Osteoblast (primary cell): ENCODE measurements at regions not wholly inside any gene's neighbourhood (a gene's known extent, or its start where the extent isn't known, plus 50 kb on each side); places are given as distances from the start of the nearest gene placed in this dataset.

Source experiments
- DNase-seq: peaks from one replicate; pipeline ENCODE4 v3.0.0; 2011; ENCODE audit warnings: low spot score, mixed read lengths; ENCODE audit not compliant: insufficient read length; ENCODE audit errors: missing footprints
- H2AFZ ChIP-seq: 2 replicates; pipeline ENCODE4 v1.6.0; 2011; ENCODE audit warnings: mild to moderate bottlenecking, low read length
- H3K27ac ChIP-seq: 2 replicates; pipeline ENCODE4 v1.5.1; 2011; ENCODE audit warnings: mild to moderate bottlenecking, low read depth, low read length, moderate library complexity
- H3K27me3 ChIP-seq: 2 replicates; pipeline ENCODE4 v1.6.0; 2012; ENCODE audit warnings: mild to moderate bottlenecking, control low read depth, inconsistent platforms, low read length, moderate library complexity; ENCODE audit not compliant: insufficient read depth
- H3K36me3 ChIP-seq: 2 replicates; pipeline ENCODE4 v1.5.1; 2011; ENCODE audit warnings: mild to moderate bottlenecking, low read length, control low read depth, moderate library complexity; ENCODE audit not compliant: insufficient read depth
- H3K4me1 ChIP-seq: 2 replicates; pipeline ENCODE4 v1.5.1; 2011; ENCODE audit warnings: mild to moderate bottlenecking, low read length, control low read depth, moderate library complexity; ENCODE audit not compliant: insufficient read depth
- H3K4me2 ChIP-seq: 2 replicates; pipeline ENCODE4 v1.6.0; 2011; ENCODE audit warnings: mild to moderate bottlenecking, low read length; ENCODE audit not compliant: insufficient read depth
- H3K4me3 ChIP-seq: fragments of 200-600 bp; sonication (generic); 3 replicates; pipeline ENCODE4 v1.5.1; 2012; ENCODE audit warnings: mild to moderate bottlenecking, low read length, inconsistent platforms; ENCODE audit not compliant: insufficient read depth
- H3K79me2 ChIP-seq: 2 replicates; pipeline ENCODE4 v1.6.0; 2012; ENCODE audit warnings: mild to moderate bottlenecking, low read length, control low read depth, inconsistent platforms; ENCODE audit not compliant: insufficient read depth
- H3K9me3 ChIP-seq: 2 replicates; pipeline ENCODE4 v1.5.1; 2011; ENCODE audit warnings: low read depth, low read length, control low read depth
- H4K20me1 ChIP-seq: 2 replicates; pipeline ENCODE4 v1.6.0; 2012; ENCODE audit warnings: mild to moderate bottlenecking, low read length, control low read depth; ENCODE audit not compliant: insufficient read depth
- TF ChIP-seq, protein P1 (sequence below): IDR thresholded peaks from 2 replicates; pipeline ENCODE4 v1.5.1; 2011; ENCODE audit warnings: mild to moderate bottlenecking, low read depth, low read length, moderate library complexity; ENCODE audit errors: extremely low read depth

DNA sequence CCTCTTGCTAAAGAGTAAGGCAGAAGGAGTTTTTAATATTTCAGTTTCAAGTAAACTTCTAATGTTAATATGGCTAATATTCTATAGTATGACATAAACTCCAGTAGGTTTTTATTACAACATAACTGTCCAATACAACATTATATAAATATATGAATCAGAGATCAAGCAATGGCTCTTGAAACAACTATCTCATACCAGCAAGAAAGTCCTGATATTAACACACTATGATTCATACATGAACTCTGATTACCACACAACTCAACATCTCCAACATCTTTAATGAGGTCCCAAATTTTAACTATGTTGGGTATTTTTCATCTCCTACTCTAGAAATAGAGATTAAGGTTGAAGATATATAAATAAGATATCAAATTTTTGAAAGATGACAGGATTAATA, 878.3 kb downstream of the TLE1 start:
- H3K27ac ChIP-seq, result no peak overlapping the region
- no peak overlapping the region for H2AFZ ChIP-seq
- peak; percentile 18 for DNase-seq
- no peaks in the 10 kb centered on the region for H3K27me3 ChIP-seq
- H3K79me2 ChIP-seq, result no peaks in the 10 kb centered on the region
- TF ChIP-seq, protein P1, sequence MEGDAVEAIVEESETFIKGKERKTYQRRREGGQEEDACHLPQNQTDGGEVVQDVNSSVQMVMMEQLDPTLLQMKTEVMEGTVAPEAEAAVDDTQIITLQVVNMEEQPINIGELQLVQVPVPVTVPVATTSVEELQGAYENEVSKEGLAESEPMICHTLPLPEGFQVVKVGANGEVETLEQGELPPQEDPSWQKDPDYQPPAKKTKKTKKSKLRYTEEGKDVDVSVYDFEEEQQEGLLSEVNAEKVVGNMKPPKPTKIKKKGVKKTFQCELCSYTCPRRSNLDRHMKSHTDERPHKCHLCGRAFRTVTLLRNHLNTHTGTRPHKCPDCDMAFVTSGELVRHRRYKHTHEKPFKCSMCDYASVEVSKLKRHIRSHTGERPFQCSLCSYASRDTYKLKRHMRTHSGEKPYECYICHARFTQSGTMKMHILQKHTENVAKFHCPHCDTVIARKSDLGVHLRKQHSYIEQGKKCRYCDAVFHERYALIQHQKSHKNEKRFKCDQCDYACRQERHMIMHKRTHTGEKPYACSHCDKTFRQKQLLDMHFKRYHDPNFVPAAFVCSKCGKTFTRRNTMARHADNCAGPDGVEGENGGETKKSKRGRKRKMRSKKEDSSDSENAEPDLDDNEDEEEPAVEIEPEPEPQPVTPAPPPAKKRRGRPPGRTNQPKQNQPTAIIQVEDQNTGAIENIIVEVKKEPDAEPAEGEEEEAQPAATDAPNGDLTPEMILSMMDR, result no peak
- no peak overlapping the region for H3K4me3 ChIP-seq
- no peaks in the 10 kb centered on the region for H3K4me1 ChIP-seq
- no peaks in the 10 kb centered on the region for H4K20me1 ChIP-seq
- no peak overlapping the region for H3K4me2 ChIP-seq
- no peaks in the 10 kb centered on the region for H3K36me3 ChIP-seq
- no peaks in the 10 kb centered on the region for H3K9me3 ChIP-seq

DNA sequence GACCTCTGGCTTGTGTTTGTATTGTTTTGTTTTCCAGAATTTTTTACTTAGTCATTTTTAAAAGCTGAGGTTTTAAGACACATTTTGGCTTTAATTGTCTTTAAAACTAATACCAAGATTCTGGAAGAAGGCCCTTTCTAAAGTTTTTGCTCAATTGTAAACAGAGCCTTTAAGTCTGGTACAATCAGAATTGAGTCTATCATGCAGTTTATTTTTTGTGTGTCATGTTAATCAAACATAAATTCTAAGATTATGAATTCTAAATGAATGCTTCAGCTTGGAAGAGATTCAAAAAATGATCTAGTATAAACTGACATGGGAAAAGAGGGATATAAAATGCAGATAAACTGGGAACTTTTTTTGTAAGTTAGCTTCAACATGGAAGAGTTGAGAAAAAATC, 882.7 kb downstream of the TLE1 start:
- Histone ChIP-seq H3K9me3 (no peaks in the 10 kb centered on the region), H3K27me3 (no peaks in the 10 kb centered on the region), H3K4me3 (no peak overlapping the region), H3K79me2 (no peaks in the 10 kb centered on the region), H4K20me1 (no peaks in the 10 kb centered on the region), H3K4me1 (no peaks in the 10 kb centered on the region), H3K4me2 (no peak overlapping the region), H2AFZ (no peak overlapping the region), H3K27ac (no peak overlapping the region), H3K36me3 (no peaks in the 10 kb centered on the region)
- no peak for DNase-seq
- TF ChIP-seq, protein P1, result no peak

DNA sequence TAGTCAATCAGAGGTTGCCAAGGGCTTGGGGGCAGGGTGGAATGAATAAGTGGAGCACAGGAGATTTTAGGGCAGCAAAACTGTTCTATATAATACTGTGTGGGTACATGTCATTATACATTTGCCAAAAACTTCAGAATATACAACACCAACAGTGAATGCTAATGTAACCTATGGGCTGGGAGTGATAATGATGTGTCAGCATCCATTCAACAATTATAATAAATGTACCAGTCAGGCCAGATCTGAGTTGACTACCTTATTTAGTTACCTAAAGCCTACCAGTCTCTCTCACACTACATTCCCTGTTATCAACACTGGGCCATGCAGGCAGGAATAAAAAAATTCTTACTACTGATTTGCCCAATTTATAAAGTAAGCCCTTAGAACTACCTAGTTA, 884.5 kb downstream of the TLE1 start:
- TF ChIP-seq, protein P1, result no peak
- H3K27ac ChIP-seq, result no peak overlapping the region

DNA sequence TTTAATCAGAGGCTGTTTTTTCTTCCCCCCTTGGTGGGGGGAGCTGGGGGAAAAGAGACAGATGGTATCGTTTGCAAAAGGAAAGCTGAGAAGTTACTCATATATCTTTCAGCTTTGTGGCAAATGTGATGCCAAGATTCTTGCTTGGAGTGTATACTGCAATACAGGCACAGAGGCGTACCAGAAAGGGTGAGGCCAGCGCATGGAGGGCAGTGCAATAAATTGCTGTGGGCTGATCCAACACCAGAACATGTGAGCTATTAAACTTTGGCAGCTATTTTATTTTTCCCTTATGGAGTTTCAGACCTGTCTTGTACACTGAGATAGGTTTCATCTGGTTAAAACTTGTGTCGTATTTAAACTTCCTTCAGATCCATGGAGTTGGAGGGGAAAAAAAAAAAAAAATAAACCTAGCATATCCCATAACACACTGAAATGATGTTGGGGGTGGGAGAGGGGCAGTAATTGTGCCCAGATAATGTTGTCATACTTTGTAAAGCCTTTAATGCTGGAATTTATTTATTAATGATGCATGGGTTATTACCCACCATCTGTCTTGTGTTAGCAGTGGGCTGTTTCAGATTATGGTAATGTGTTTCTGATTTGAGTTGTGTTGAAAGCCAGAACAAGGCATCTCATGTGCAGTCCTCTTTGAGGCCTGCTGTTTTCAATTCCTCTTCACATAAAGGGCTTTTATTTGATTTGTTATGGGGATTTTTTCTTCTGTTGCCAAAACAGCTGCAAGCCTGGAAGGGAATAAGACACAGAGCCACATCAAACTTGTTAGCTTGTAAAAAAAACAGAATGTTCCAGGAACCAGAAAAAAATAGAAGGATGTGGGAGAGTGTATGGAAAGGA, 891.3 kb downstream of the TLE1 start:
- Histone ChIP-seq H3K9me3 (no peaks in the 10 kb centered on the region), H3K4me3 (no peak overlapping the region), H3K27ac (no peak overlapping the region), H3K4me2 (no peak overlapping the region), H3K36me3 (no peaks in the 10 kb centered on the region), H3K4me1 (no peaks in the 10 kb centered on the region), H4K20me1 (no peaks in the 10 kb centered on the region), H3K27me3 (no peaks in the 10 kb centered on the region), H2AFZ (no peak overlapping the region), H3K79me2 (no peaks in the 10 kb centered on the region)
- TF ChIP-seq, protein P1, result no peak
- DNase-seq, result no peak

More for the DNA sequence above, 884.5 kb downstream of the TLE1 start:
- no peaks in the 10 kb centered on the region for H3K9me3 ChIP-seq
- DNase-seq, result no peak
- H3K4me3 ChIP-seq, result no peak overlapping the region
- H3K27me3 ChIP-seq, result no peaks in the 10 kb centered on the region
- H3K36me3 ChIP-seq, result no peaks in the 10 kb centered on the region
- no peaks in the 10 kb centered on the region for H3K4me1 ChIP-seq
- H3K4me2 ChIP-seq, result no peak overlapping the region
- H3K79me2 ChIP-seq, result no peaks in the 10 kb centered on the region
- H4K20me1 ChIP-seq, result no peaks in the 10 kb centered on the region
- H2AFZ ChIP-seq, result no peak overlapping the region
